H9 (cell line): ENCODE measurements at regions not wholly inside any gene's neighbourhood (a gene's known extent, or its start where the extent isn't known, plus 50 kb on each side); places are given as distances from the start of the nearest gene placed in this dataset.

Experiments
- DNase-seq: peaks from one replicate; pipeline ENCODE4 v3.0.0-alpha.2; 2017
- H2AFZ ChIP-seq: one replicate; pipeline ENCODE4 v1.6.1; 2013; ENCODE audit warnings: mild to moderate bottlenecking, low read length, control low read depth, moderate library complexity
- H2AK5ac ChIP-seq: 2 replicates; pipeline ENCODE4 v1.6.1; 2013; ENCODE audit warnings: low read length, control low read depth, mixed read lengths; ENCODE audit not compliant: insufficient read length
- H2BK120ac ChIP-seq: one replicate; pipeline ENCODE4 v1.6.1; 2013; ENCODE audit warnings: low read depth, mild to moderate bottlenecking, low read length, control low read depth, inconsistent platforms; ENCODE audit not compliant: poor library complexity, severe bottlenecking
- H2BK12ac ChIP-seq: 2 replicates; pipeline ENCODE4 v1.6.1; 2013; ENCODE audit warnings: low read length, control low read depth, mixed read lengths, low read depth; ENCODE audit not compliant: insufficient read length
- H2BK15ac ChIP-seq: 2 replicates; pipeline ENCODE4 v1.6.1; 2013; ENCODE audit warnings: low read depth, low read length, control low read depth
- H2BK20ac ChIP-seq: one replicate; pipeline ENCODE4 v1.6.1; 2013; ENCODE audit warnings: low read depth, mild to moderate bottlenecking, low read length, control low read depth, inconsistent platforms; ENCODE audit not compliant: poor library complexity, severe bottlenecking
- H2BK5ac ChIP-seq: 2 replicates; pipeline ENCODE4 v1.6.1; 2013; ENCODE audit warnings: low read length, control low read depth, mixed read lengths; ENCODE audit not compliant: insufficient read length
- H3K14ac ChIP-seq: 2 replicates; pipeline ENCODE4 v1.6.1; 2013; ENCODE audit warnings: low read length, control low read depth; ENCODE audit not compliant: insufficient read depth
- H3K18ac ChIP-seq: 2 replicates; pipeline ENCODE4 v1.6.1; 2013; ENCODE audit warnings: low read depth, mild to moderate bottlenecking, mixed read lengths, low read length, control low read depth; ENCODE audit not compliant: insufficient read length
- H3K23ac ChIP-seq: 2 replicates; pipeline ENCODE4 v1.6.1; 2013; ENCODE audit warnings: low read length, control low read depth, mixed read lengths, low read depth; ENCODE audit not compliant: insufficient read length
- H3K23me2 ChIP-seq: 2 replicates; pipeline ENCODE4 v1.6.1; 2013; ENCODE audit warnings: low read depth, mild to moderate bottlenecking, mixed read lengths, low read length, control low read depth; ENCODE audit not compliant: insufficient read length, poor library complexity, severe bottlenecking
- H3K27ac ChIP-seq: 2 replicates; pipeline ENCODE4 v1.5.1; 2013; ENCODE audit warnings: low read length, control low read depth, mixed read lengths, low read depth; ENCODE audit not compliant: insufficient read length
- H3K27me3 ChIP-seq: 2 replicates; pipeline ENCODE4 v1.6.1; 2013; ENCODE audit warnings: low read length, control low read depth, inconsistent platforms; ENCODE audit not compliant: insufficient read depth
- H3K4ac ChIP-seq: 2 replicates; pipeline ENCODE4 v1.6.1; 2013; ENCODE audit warnings: low read depth, mild to moderate bottlenecking, control low read depth, inconsistent platforms, low read length, moderate library complexity
- H3K4me1 ChIP-seq: 2 replicates; pipeline ENCODE4 v1.6.1; 2013; ENCODE audit warnings: low read length, control low read depth, inconsistent platforms; ENCODE audit not compliant: insufficient read depth
- H3K4me2 ChIP-seq: 2 replicates; pipeline ENCODE4 v1.6.1; 2013; ENCODE audit warnings: low read length, control low read depth, mixed read lengths; ENCODE audit not compliant: insufficient read length, insufficient read depth
- H3K56ac ChIP-seq: 2 replicates; pipeline ENCODE4 v1.6.1; 2013; ENCODE audit warnings: low read depth, mild to moderate bottlenecking, mixed read lengths, low read length, control low read depth; ENCODE audit not compliant: insufficient read length
- H3K79me1 ChIP-seq: 2 replicates; pipeline ENCODE4 v1.6.1; 2013; ENCODE audit warnings: low read depth, mild to moderate bottlenecking, moderate library complexity, low read length, control low read depth, inconsistent platforms; ENCODE audit not compliant: insufficient read depth, poor library complexity, severe bottlenecking
- H3K79me2 ChIP-seq: 2 replicates; pipeline ENCODE4 v1.6.1; 2013; ENCODE audit warnings: low read length, control low read depth, inconsistent platforms; ENCODE audit not compliant: insufficient read depth
- H3K9ac ChIP-seq: 2 replicates; pipeline ENCODE4 v1.6.1; 2013; ENCODE audit warnings: low read length, control low read depth, mixed read lengths; ENCODE audit not compliant: insufficient read length; ENCODE audit errors: extremely low read depth
- H3K9me3 ChIP-seq: one replicate; pipeline ENCODE4 v1.6.1; 2013; ENCODE audit warnings: low read depth, low read length, inconsistent platforms; ENCODE audit not compliant: control insufficient read depth
- H3T11ph ChIP-seq: one replicate; pipeline ENCODE4 v1.6.1; 2013; ENCODE audit warnings: mild to moderate bottlenecking, low read length, control low read depth, inconsistent platforms
- H4K20me1 ChIP-seq: one replicate; pipeline ENCODE4 v1.6.1; 2013; ENCODE audit not compliant: control insufficient read depth, insufficient read length, insufficient read depth
- H4K5ac ChIP-seq: 2 replicates; pipeline ENCODE4 v1.6.1; 2013; ENCODE audit warnings: low read depth, mild to moderate bottlenecking, mixed read lengths, low read length, control low read depth; ENCODE audit not compliant: insufficient read length
- H4K8ac ChIP-seq: replicated peaks from 2 replicates; pipeline ENCODE4 v1.6.1; 2013; ENCODE audit warnings: low read length, control low read depth, mixed read lengths, low read depth; ENCODE audit not compliant: insufficient read length
- H4K91ac ChIP-seq: 2 replicates; pipeline ENCODE4 v1.6.1; 2013; ENCODE audit warnings: low read depth, mild to moderate bottlenecking, moderate library complexity, mixed read lengths, low read length, control low read depth; ENCODE audit not compliant: insufficient read length
- H3K27ac Mint-ChIP-seq, 3 experiments: 2 replicates in 2 of 3; 3 replicates in 1 of 3; pipeline ENCODE4 v1.8.0; 2020 to 2021; ENCODE audit warnings: mixed read lengths in 3 of 3, mild to moderate bottlenecking in 1 of 3, moderate library complexity in 1 of 3
- H3K27me3 Mint-ChIP-seq: 2 replicates; pipeline ENCODE4 v1.8.0; 2021; ENCODE audit warnings: low read depth, mild to moderate bottlenecking, moderate library complexity, mixed read lengths
- H3K36me3 Mint-ChIP-seq, 3 experiments: 2 replicates in 2 of 3; 3 replicates in 1 of 3; pipeline ENCODE4 v1.8.0; 2020 to 2021; ENCODE audit warnings: low read depth in 3 of 3, mixed read lengths in 3 of 3; ENCODE audit not compliant: insufficient read depth in 1 of 3
- H3K4me1 Mint-ChIP-seq, 2 experiments: 2 replicates each; pipeline ENCODE4 v1.8.0; 2020; ENCODE audit warnings: mixed read lengths in 2 of 2
- H3K4me3 Mint-ChIP-seq, 2 experiments: 2 replicates in 1 of 2; 3 replicates in 1 of 2; pipeline ENCODE4 v1.8.0; 2020 to 2021; ENCODE audit warnings: mild to moderate bottlenecking in 2 of 2, mixed read lengths in 2 of 2, moderate library complexity in 1 of 2
- H3K9me3 Mint-ChIP-seq, 2 experiments: 2 replicates in 1 of 2; 3 replicates in 1 of 2; pipeline ENCODE4 v1.8.0; 2020; ENCODE audit warnings: mild to moderate bottlenecking in 2 of 2, mixed read lengths in 2 of 2, moderate library complexity in 1 of 2
- CTCF ChIP-seq: fragments of 200-600 bp; sonication (generic); conservative IDR thresholded peaks from 3 replicates; pipeline ENCODE4 v1.8.0; 2021; ENCODE audit warnings: antibody characterized with exemption, mild to moderate bottlenecking
- WGBS: extraction: QIAGEN DNeasy Blood & Tissue Kit; methylation state at CpG from one replicate; pipeline ENCODE4 v1.1.7; 2013; ENCODE audit warnings: missing lambda C conversion rate, low lambda C conversion rate, mixed read lengths; ENCODE audit not compliant: insufficient read length; ENCODE audit errors: extremely low coverage; 5-methylcytosine and 5-hydroxymethylcytosine counted together

DNA sequence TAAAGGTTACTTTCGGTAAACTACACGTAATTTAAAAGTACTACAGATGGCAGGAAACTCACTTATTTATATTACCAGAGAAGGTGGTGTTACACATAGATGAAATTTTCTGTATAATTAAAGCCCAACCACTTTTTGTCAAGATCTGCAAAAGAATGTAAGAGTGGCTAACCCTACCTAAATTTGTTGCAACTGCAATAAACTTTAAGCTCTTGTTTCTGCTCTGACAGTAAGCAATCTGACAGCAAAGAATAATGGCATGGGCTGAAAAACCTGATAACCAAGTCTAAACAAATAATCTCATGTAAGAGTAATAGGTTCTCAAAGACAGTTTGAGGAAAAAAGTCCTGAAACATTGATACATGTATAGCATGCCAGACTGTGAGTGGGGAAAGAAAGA is 897.3 kb downstream of the TUSC7 start:
- WGBS = no CpG with 5 or more reads among the region's 2 CpGs
- Histone ChIP-seq H2AK5ac (no peak overlapping the region), H3K79me1 (no peaks in the 10 kb centered on the region), H2BK5ac (no peak overlapping the region), H3K27me3 (no peaks in the 10 kb centered on the region), H4K91ac (no peak overlapping the region), H3K9ac (no peak overlapping the region), H2BK15ac (no peak overlapping the region), H3K14ac (no peak overlapping the region), H3T11ph (no peak overlapping the region), H3K4ac (no peak overlapping the region), H4K8ac (no peak overlapping the region), H3K4me1 (no peaks in the 10 kb centered on the region), H3K79me2 (no peaks in the 10 kb centered on the region), H2BK20ac (no peak overlapping the region), H3K27ac (no peak overlapping the region), H4K20me1 (no peaks in the 10 kb centered on the region), H3K4me2 (no peak overlapping the region), H3K23me2 (no peaks in the 10 kb centered on the region), H3K9me3 (no peaks in the 10 kb centered on the region), H4K5ac (no peak overlapping the region), H3K56ac (no peak overlapping the region), H2BK12ac (no peak overlapping the region), H2AFZ (no peak overlapping the region), H3K23ac (no peak overlapping the region), H3K18ac (no peak overlapping the region), H2BK120ac (no peak overlapping the region)
- TF ChIP-seq CTCF = no peak
- H3K4me1 Mint-ChIP-seq = peaks cover 0 to 26% of the 10 kb centered on the region in 2 experiments; a peak in 2 of 4 replicates
- no peaks in the 10 kb centered on the region for H3K27me3 Mint-ChIP-seq
- peaks cover 0 to 2% of the 10 kb centered on the region in 2 experiments; a peak in 1 of 5 replicates for H3K9me3 Mint-ChIP-seq
- DNase-seq = no peak
- no peaks in the 10 kb centered on the region for H3K36me3 Mint-ChIP-seq
- no peak overlapping the region for H3K27ac Mint-ChIP-seq
- no peak overlapping the region for H3K4me3 Mint-ChIP-seq
